ENCODE measurements at regions not wholly inside any gene's neighbourhood (a gene's known extent, or its start where the extent isn't known, plus 50 kb on each side); places are given as distances from the start of the nearest gene placed in this dataset.

DNA sequence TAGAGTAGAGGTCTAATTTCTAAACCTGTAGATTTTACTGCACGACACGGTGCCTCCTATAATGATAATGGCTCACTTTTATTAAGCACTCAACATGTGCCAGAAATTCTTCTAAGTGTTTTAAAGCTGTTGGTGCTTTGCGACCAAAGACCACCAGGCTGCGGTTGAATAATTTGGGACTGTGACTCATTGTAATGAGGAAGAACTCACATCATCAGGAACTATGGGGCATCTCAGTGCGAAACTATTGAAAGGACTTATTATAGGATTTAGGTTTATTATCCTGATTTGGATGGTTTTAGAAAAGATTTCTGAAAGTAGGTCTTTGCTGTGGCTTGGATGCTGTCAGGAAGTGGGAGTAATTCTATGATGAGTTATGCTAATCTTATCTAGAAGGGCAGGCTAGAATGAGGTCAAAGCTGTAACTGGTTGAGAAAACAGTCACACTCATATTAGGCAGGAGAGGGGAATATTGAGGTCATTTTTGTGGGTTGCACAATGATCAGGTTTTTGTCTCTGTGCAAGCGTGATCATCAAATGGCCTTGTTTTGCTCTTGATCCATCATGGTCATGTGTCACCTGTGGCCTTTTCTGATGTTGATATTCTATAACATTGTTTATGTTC is 266.8 kb downstream of the PCDH20 start:
- Histone ChIP-seq H3K9me3 (ENCODE audit: low read depth) (no peaks in the 10 kb centered on the region), H3K27me3 (no peaks in the 10 kb centered on the region), H3K36me3 (no peaks in the 10 kb centered on the region), H3K4me3 (no peak overlapping the region), H3K27ac (no peak overlapping the region), H3K4me1 (ENCODE audit: low read depth) (no peaks in the 10 kb centered on the region)
- peak in 1 of 2 donors; percentile 46 for DNase-seq (ENCODE audit: low read depth in 1 of 2, low spot score in 1 of 2)
- no peak for TF ChIP-seq CTCF (IDR thresholded peaks at IDR 0.05; ENCODE audit: low read depth, low read length)

GRCh38 chr13:61148211-61148610 is 267.4 kb downstream of the PCDH20 start:
- no peak for DNase-seq (ENCODE audit: low read depth in 1 of 2, low spot score in 1 of 2)
- Histone ChIP-seq H3K27ac (no peak overlapping the region), H3K4me3 (no peak overlapping the region), H3K4me1 (ENCODE audit: low read depth) (no peaks in the 10 kb centered on the region), H3K9me3 (ENCODE audit: low read depth) (no peaks in the 10 kb centered on the region), H3K27me3 (no peaks in the 10 kb centered on the region), H3K36me3 (no peaks in the 10 kb centered on the region)
- TF ChIP-seq CTCF (IDR thresholded peaks at IDR 0.05; ENCODE audit: low read depth, low read length) = no peak

DNA sequence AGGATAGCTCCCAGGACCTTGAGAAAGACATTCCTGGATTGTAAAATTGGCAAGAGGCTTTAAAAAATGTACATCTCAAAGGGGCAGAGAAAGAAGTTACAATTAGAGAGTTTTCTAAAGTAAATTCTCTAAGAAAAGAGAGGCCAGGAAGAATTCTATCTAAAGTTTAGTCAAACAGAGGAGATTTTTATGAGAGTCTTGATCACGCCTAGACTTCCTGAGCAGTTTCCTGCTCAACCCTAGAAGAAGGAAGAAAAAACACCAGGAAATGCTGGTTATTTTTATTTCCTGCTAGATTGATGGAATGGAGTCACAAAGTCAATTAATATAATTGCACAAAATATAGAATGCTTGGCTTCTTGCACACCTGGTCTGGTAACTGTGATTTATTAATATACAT is 269.1 kb downstream of the PCDH20 start:
- TF ChIP-seq CTCF (IDR thresholded peaks at IDR 0.05; ENCODE audit: low read depth, low read length) = no peak
- Histone ChIP-seq H3K4me1 (ENCODE audit: low read depth) (no peaks in the 10 kb centered on the region), H3K27me3 (no peaks in the 10 kb centered on the region), H3K4me3 (no peak overlapping the region), H3K36me3 (no peaks in the 10 kb centered on the region), H3K27ac (no peak overlapping the region), H3K9me3 (ENCODE audit: low read depth) (no peaks in the 10 kb centered on the region)
- DNase-seq (ENCODE audit: low read depth in 1 of 2, low spot score in 1 of 2) = no peak

DNA sequence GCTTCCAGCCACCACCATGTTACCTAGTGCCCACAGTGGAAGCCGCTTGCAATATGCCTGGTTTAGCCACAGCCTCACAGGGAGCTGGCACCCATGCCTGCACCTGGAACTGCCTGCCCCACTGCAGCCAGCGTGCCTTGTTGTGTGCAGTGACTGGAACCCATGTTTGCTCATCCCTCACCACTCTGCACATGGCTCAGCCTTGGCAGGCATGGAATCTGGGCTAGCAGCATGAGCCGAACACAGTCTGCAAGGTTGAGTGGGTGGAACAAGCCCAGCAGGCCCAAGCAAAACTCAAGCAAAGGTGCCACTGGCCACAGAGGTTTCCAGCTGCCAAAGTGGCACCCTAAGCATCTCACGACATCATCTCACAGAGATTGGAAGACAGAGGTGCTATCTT is 269.5 kb downstream of the PCDH20 start:
- DNase-seq (ENCODE audit: low read depth in 1 of 2, low spot score in 1 of 2) = no peak
- Histone ChIP-seq H3K27ac (no peak overlapping the region), H3K27me3 (no peaks in the 10 kb centered on the region), H3K4me1 (ENCODE audit: low read depth) (no peaks in the 10 kb centered on the region), H3K9me3 (ENCODE audit: low read depth) (no peaks in the 10 kb centered on the region), H3K36me3 (no peaks in the 10 kb centered on the region), H3K4me3 (no peak overlapping the region)
- TF ChIP-seq CTCF (IDR thresholded peaks at IDR 0.05; ENCODE audit: low read depth, low read length) = no peak

- no peak for TF ChIP-seq CTCF (IDR thresholded peaks at IDR 0.05; ENCODE audit: low read depth, low read length)
- H3K27ac ChIP-seq = no peak overlapping the region
- H3K9me3 ChIP-seq (ENCODE audit: low read depth) = no peaks in the 10 kb centered on the region
- H3K4me3 ChIP-seq = no peak overlapping the region
- H3K4me1 ChIP-seq (ENCODE audit: low read depth) = no peaks in the 10 kb centered on the region
- no peaks in the 10 kb centered on the region for H3K27me3 ChIP-seq
- no peak for DNase-seq (ENCODE audit: low read depth in 1 of 2, low spot score in 1 of 2)
- H3K36me3 ChIP-seq = no peaks in the 10 kb centered on the region
Measured at GRCh38 chr13:61144834-61145593, 270.6 kb downstream of the PCDH20 start.

Measured in cardiac muscle cell (in vitro differentiated cells and primary cell).